Heart left ventricle (tissue), 16 donors: ENCODE measurements at regions not wholly inside any gene's neighbourhood (a gene's known extent, or its start where the extent isn't known, plus 50 kb on each side); places are given as distances from the start of the nearest gene placed in this dataset.

Experiments used
- ATAC-seq, 4 donors: fragments of 200-7000 bp; cut with Tn5 transposase; one replicate each; pipeline ENCODE4 v1.9.1; 2020 to 2022; ENCODE audit warnings: moderate library complexity in 4 of 4, mild to moderate bottlenecking in 3 of 4, moderate number of reproducible peaks in 1 of 4
- DNase-seq, 5 donors: peaks; one replicate each; pipeline ENCODE4 v3.0.0-alpha.2; 2020
- H3K27ac ChIP-seq, 12 donors: fragments of 200-600 bp; sonication (generic) in 4 of 12; one replicate each; pipeline versions ENCODE4 v1.5.0 to v1.8.0; 2016 to 2022; ENCODE audit warnings: mild to moderate bottlenecking in 2 of 12
- H3K27me3 ChIP-seq, 9 donors: fragments of 200-600 bp; sonication (generic) in 2 of 9; one replicate each; pipeline versions ENCODE4 v1.5.1 to v1.8.0; 2016 to 2022; ENCODE audit warnings: mild to moderate bottlenecking in 3 of 9
- H3K36me3 ChIP-seq, 9 donors: fragments of 200-600 bp; sonication (generic) in 2 of 9; one replicate each; pipeline versions ENCODE4 v1.5.0 to v1.8.0; 2018 to 2022; ENCODE audit warnings: mild to moderate bottlenecking in 2 of 9
- H3K4me1 ChIP-seq, 12 donors: fragments of 200-600 bp; sonication (generic) in 4 of 12; one replicate each; pipeline versions ENCODE4 v1.5.0 to v1.8.0; 2016 to 2022; ENCODE audit warnings: mild to moderate bottlenecking in 3 of 12
- H3K4me3 ChIP-seq, 12 donors: fragments of 200-600 bp; sonication (generic) in 4 of 12; one replicate each; pipeline versions ENCODE4 v1.5.0 to v1.8.0; 2017 to 2022; ENCODE audit warnings: mild to moderate bottlenecking in 9 of 12, moderate library complexity in 4 of 12
- H3K9me3 ChIP-seq, 12 donors: fragments of 200-600 bp; sonication (generic) in 4 of 12; one replicate each; pipeline versions ENCODE4 v1.5.0 to v1.8.0; 2016 to 2022; ENCODE audit warnings: mild to moderate bottlenecking in 1 of 12
- CTCF ChIP-seq, 12 donors: fragments of 200-600 bp; sonication (generic) in 4 of 12; IDR thresholded peaks; one replicate each; pipeline versions ENCODE4 v1.5.0 to v1.8.0; 2018 to 2022; ENCODE audit warnings: antibody characterized with exemption in 12 of 12, mild to moderate bottlenecking in 5 of 12
- POLR2A ChIP-seq, 2 donors: fragments of 450-650 bp; IDR thresholded peaks; one replicate each; pipeline ENCODE4 v1.6.1; 2017; ENCODE audit warnings: antibody characterized with exemption in 2 of 2, mild to moderate bottlenecking in 2 of 2, moderate library complexity in 2 of 2
- WGBS, 4 donors: extraction: QIAGEN DNeasy Blood & Tissue Kit in 2 of 4; methylation state at CpG; one replicate each; pipeline versions ENCODE4 v1.1.5 to v1.1.7; 2013 to 2018; 5-methylcytosine and 5-hydroxymethylcytosine counted together
- intact Hi-C, 10 donors: fragments of 100-400 bp; cut with DNase I; formaldehyde crosslinking; loops; one replicate each; pipeline versions ENCODE4 v1.11.1 to v1.14.2; 2022
- donor health status: ischemic (EF 13 %, LVEDD 7.1; RV severe dilation, severe dysfunction).
- donor health status: healthy with polysubstance abuse.
- donor health status: DM: no; HTN: yes; CAD: no.
- donor health status: DM: no; HTN: no; CAD: no.
- donor health status: ischemic (EF 25% LVEDD 6.9; RV normal size, moderate dysfunction).
- donor health status: ischemic (EF 25% LVEDD 5.7; RV mildly dilated, moderate dysfunction).
- donor health status: healthy.
- donor health status: DM: yes; HTN: yes; CAD: no.
- donor health status: ischemic (EF 35%, LVEDD 5.7; RV mildly dilated, moderate dysfunction).
- donor health status: nonischemic (EF 11% LVEDD 7.7; RV severe dilation, severe dysfunction).
- donor health status: DM: yes; HTN: yes; CAD: no.
- donor health status: PGD.
- donor health status: ischemic (EF 29% LVEDD 5.4; RV normal size, mild dysfunction).
- donor health status: nonischemic (EF 23%, LVEDD 6.1; RV moderate dilation, normal function).

- Histone ChIP-seq H3K27ac (no peak overlapping the region), H3K27me3 (peaks cover 0 to 8% (median 0%) of the 10 kb centered on the region in 9 donors), H3K4me3 (no peak overlapping the region), H3K9me3 (peaks cover 0 to 17% (median 7%) of the 10 kb centered on the region in 12 donors), H3K36me3 (no peaks in the 10 kb centered on the region), H3K4me1 (peaks cover 0 to 5% (median 0%) of the 10 kb centered on the region in 12 donors)
- intact Hi-C loops: loop anchor here in 1 of 10 donors (5.0 kb wide), 1 partner anchor 47 kb away; no protein-coding TSS in a partner anchor
- 80 to 89% (median 84%) methylated on average over 2 to 7 of the region's 7 CpGs for WGBS, 4 donors
- no peak for ATAC-seq
- DNase-seq: no peak
- TF ChIP-seq CTCF (IDR thresholded peaks at IDR 0.05): no peak
- no peak for TF ChIP-seq POLR2A (IDR thresholded peaks at IDR 0.05)
These were observed 140.4 kb upstream of the GDF10 start for GRCh38 chr10:47159361-47160260.

GRCh38 chr10:47160261-47160908 lies 139.6 kb upstream of the GDF10 start:
- H3K27me3 ChIP-seq: peaks cover 0 to 8% (median 0%) of the 10 kb centered on the region in 9 donors
- TF ChIP-seq POLR2A (IDR thresholded peaks at IDR 0.05) (no peak), CTCF (IDR thresholded peaks at IDR 0.05) (no peak)
- H3K4me3 ChIP-seq: no peak overlapping the region
- peaks cover 0 to 13% (median 0%) of the 10 kb centered on the region in 12 donors for H3K4me1 ChIP-seq
- intact Hi-C loops: no loop called here
- peaks cover 0 to 9% (median 0%) of the 10 kb centered on the region in 12 donors for H3K9me3 ChIP-seq
- no peak overlapping the region for H3K27ac ChIP-seq
- 76 to 87% (median 82%) methylated on average over 9 of the region's 9 CpGs for WGBS, 4 donors
- no peaks in the 10 kb centered on the region for H3K36me3 ChIP-seq
- DNase-seq: no peak
- no peak for ATAC-seq

DNA sequence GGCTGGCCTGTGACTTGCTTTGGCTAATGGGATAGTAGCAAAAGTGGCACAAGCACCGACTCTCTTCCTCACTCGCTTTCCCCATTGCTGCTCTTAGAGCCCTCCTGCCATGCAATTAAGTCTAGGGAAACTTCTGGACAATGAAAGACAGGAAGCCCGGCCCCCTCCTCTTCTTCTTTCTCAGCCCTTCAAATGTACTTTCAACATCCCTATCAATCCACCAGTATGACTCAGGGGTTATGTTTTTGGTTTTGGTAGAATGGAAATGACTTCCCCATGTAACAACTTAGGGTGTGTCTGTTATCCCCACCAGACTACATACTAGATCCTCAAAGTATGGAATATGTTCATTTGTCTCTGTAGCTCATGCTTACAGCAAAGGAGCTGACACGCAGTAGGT lies 139.0 kb upstream of the GDF10 start:
- 74 to 87% (median 82%) methylated on average over 4 of the region's 4 CpGs for WGBS, 4 donors
- Histone ChIP-seq H3K9me3 (peaks cover 0 to 3% (median 0%) of the 10 kb centered on the region in 12 donors), H3K27me3 (peaks cover 0 to 8% (median 0%) of the 10 kb centered on the region in 9 donors), H3K27ac (no peak overlapping the region), H3K4me1 (peaks cover 0 to 19% (median 0%) of the 10 kb centered on the region in 12 donors), H3K36me3 (no peaks in the 10 kb centered on the region), H3K4me3 (no peak overlapping the region)
- DNase-seq: no peak
- TF ChIP-seq POLR2A (IDR thresholded peaks at IDR 0.05) (no peak), CTCF (IDR thresholded peaks at IDR 0.05) (no peak)
- intact Hi-C loops: no loop called here
- ATAC-seq: no peak

GRCh38 chr10:47161465-47161864 lies 138.5 kb upstream of the GDF10 start:
- TF ChIP-seq CTCF (IDR thresholded peaks at IDR 0.05): no peak
- TF ChIP-seq POLR2A (IDR thresholded peaks at IDR 0.05): no peak
- DNase-seq: no peak
- intact Hi-C loops: no loop called here
- no peak for ATAC-seq
- H3K27ac ChIP-seq: no peak overlapping the region
- 64 to 70% (median 69%) methylated on average over 4 of the region's 4 CpGs for WGBS, 4 donors
- H3K4me1 ChIP-seq: peaks cover 0 to 24% (median 0%) of the 10 kb centered on the region in 12 donors
- no peaks in the 10 kb centered on the region for H3K36me3 ChIP-seq
- no peak overlapping the region for H3K4me3 ChIP-seq
- H3K27me3 ChIP-seq: peaks cover 0 to 8% (median 0%) of the 10 kb centered on the region in 9 donors
- H3K9me3 ChIP-seq: no peaks in the 10 kb centered on the region
